ENCODE measurements at regions not wholly inside any gene's neighbourhood (a gene's known extent, or its start where the extent isn't known, plus 50 kb on each side); places are given as distances from the start of the nearest gene placed in this dataset.
"Not testable (repeated sequence)": the region's sequence is repeated elsewhere in the genome, so short reads cannot be mapped to it uniquely, and the experiment has no call there.

GRCh38 chr6:22184371-22184770 lies 112.5 kb downstream of the PRL start:
- DNase-seq (ENCODE audit: low read depth in 2 of 2): no peak

DNA sequence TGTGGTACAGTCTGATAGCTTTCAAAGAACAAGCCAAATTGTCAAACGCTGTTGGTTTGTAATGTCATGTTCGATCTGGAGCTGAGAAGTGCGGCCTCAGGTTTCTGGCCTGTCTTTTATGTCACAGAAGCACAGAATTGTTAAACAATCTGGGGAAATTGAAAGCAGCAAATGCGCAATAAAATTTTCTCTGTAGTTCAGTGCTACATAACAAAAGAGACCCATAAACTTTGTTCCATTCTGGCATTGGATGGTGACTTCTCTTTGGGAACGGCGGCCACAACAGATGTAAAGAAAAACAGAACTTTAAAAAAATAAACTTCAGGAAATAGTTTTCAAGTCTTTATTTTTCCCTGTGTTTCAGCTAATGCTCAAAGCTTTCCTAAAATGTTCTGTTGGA lies 106.9 kb downstream of the PRL start:
- DNase-seq (ENCODE audit: low read depth in 2 of 2): no peak

DNA sequence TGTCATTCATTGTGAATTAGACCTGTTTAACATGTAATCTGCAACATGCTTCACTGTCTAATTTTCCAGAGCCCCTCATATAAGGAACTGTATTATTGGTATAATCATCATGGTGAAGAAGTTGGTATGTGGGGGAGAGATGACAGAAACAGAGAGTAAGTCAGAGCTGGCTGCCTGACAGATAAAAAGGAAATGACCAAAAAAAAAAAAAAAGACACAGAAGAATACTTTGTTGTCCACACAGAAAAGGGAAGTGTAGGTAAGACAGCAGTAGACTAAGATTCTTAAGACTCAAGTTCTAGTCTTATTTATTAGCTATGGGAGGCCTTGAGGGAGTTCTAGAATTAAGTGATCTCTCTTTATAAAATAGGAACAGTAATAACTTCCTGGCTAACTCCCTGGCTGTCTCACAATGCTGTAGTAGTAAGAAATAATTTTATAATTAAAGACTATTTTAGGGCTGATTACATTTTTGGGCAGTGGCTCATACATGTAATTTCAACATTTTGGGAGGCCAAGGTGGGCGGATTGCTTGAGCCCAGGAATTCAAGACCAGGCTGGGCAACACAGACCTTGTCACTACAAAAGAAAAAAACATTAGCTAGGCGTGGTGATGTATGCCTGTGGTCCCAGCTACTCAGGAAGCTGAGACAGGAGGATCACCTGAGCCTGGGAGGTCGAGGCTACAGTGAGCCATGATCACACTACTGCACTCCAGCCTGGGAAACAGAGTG lies 102.5 kb downstream of the PRL start:
- DNase-seq (ENCODE audit: low read depth in 2 of 2): no peak

GRCh38 chr6:22199771-22200170 lies 97.1 kb downstream of the PRL start:
- DNase-seq (ENCODE audit: low read depth in 2 of 2): no peak

DNA sequence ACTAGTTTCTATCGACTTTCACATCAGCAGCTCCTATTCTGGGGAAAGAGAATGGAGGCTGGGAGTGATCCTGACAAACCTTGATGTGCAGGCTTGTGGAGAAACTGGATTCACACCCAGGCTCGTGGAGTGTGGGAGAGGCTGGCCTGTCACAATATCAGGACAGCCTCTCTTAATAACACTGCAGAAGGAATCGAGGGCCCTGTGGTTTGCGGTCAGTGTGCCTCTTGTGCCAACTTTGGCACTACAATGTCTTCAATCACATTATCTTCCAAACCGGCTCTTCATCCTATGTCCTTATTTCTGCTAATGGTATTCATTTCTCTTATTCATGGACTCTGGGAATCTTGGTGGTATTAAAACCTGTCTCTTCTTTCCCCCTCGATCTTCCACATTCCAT lies 92.7 kb downstream of the PRL start:
- no peak for DNase-seq (ENCODE audit: low read depth in 2 of 2)

DNA sequence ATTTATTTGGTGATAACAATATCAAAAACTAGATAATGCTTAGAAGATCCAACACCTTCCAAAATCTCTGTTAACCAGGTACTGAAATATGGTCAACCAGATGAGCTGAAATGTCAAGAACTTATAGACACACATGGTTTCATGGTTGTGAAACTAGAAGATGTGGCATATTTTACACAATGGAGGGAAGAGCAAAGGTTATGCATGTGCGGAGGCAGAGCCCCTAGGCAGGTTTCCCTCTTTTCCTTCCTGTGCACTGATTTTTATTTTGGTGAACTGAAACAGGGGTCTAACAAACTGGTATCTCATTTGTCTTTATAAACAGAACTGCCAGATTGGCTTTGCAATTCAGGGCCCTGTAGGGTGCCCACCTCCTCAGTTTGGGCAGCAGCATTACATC lies 91.6 kb downstream of the PRL start:
- DNase-seq (ENCODE audit: low read depth in 2 of 2): no peak

- DNase-seq (ENCODE audit: low read depth in 2 of 2): no peak
These were observed 90.7 kb downstream of the PRL start for GRCh38 chr6:22206106-22206505.

- DNase-seq (ENCODE audit: low read depth in 2 of 2): no peak
These were observed 88.8 kb downstream of the PRL start for GRCh38 chr6:22208026-22208425.

DNA sequence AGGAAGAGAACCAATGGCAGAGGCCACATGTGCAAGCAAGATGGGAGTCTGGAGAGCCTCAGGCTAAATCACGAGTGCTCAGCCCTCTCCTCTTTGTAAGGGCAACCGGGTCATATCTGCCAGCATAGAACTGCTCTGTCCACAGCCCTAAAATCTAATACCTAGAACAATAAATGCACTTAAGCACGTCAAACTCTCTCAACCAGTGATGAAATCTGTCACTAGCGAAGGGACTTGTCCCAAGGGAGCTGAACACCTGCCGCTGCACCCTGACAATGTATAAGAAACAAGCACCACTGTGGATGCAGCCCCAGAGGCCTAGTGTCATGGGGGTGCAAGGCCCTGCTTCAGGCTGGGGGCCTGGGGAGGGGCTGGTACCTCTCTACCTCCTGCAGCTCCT lies 82.5 kb downstream of the PRL start:
- DNase-seq (ENCODE audit: low read depth in 2 of 2): no peak

- not testable (repeated sequence) for DNase-seq (ENCODE audit: low read depth in 2 of 2)
These were observed 81.4 kb downstream of the PRL start for GRCh38 chr6:22215474-22215873.

DNA sequence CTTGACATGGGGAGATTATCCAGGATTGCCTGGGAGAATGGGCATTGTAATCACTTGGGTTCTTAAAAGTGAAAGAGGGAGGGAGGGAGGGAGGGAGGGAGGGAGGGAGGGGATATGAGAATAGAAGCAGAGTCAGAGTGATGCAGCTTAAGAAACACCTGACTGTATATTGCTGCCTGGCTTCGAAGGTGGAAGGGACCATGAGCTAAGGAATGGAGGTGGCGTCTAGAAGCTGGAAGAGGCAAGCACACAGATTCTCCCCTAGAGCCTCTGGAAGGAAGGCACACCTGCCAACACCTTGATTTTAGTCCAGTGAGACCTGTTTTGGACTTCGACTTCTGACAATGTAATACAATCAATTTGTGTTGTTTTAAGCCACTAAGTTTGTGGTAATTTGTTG lies 78.4 kb downstream of the PRL start:
- DNase-seq (ENCODE audit: low read depth in 2 of 2): no peak

DNA sequence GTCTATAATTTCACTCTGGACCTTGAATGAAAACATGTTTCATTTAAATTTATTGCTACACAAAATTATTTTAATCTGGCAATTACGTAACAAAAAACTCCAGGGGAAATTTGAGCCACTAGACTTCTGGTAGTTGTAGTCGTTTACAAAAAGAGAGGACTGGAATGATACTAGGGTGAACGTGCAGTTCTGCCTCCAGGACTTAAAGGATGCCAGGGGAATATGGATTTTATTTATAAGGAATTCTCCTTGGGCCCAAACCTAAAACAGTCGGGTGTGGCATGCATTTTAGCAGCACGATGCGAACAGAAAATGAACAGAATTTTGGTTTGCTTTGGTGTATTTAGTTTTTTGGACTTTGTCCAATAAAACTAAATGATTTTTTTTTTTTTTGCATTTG lies 76.9 kb downstream of the PRL start:
- no peak for DNase-seq (ENCODE audit: low read depth in 2 of 2)

DNA sequence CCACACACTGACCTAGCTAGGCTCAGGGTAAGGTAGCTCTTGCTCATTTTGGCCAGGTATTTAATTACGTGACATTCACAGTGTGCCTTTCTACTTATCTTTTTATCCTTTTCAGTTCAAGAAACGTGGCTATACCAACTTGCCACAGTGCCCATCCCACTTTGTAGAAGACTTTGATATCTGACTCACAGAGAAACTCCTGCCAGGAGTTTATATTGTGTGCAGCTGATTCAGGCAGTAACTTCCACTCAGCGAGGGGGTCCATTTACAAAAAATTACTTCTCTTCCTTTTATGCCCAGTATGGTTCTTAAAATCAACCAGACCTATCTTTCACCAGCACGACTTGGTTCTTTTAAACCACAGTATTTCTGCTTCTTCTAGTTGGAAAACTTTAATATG lies 75.6 kb downstream of the PRL start:
- no peak for DNase-seq (ENCODE audit: low read depth in 2 of 2)

GRCh38 chr6:22221630-22222029 lies 75.2 kb downstream of the PRL start:
- no peak for DNase-seq (ENCODE audit: low read depth in 2 of 2)

- no peak for DNase-seq (ENCODE audit: low read depth in 2 of 2)
These were observed 74.4 kb downstream of the PRL start for GRCh38 chr6:22222469-22222868.

- no peak for DNase-seq (ENCODE audit: low read depth in 2 of 2)
These were observed 68.8 kb downstream of the PRL start for GRCh38 chr6:22227824-22228610.

DNA sequence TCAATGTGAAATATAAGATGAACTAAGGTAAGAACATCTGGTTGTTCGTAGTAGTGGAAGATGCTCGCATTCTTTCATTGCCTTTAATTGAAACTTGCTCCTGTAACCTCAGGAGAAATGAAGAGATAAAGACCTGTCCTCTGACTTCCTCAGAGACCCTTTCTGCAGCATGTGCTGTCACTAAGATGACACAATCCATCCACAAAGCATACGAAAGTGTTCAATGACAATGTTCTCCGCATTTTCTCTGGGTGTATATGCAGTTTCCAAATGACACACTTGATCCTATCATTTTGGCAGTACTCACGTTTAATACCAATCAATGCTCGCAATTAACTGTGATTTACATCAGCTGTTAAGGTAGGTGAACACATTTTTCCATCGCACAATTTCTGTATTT lies 65.8 kb downstream of the PRL start:
- no peak for DNase-seq (ENCODE audit: low read depth in 2 of 2)

DNA sequence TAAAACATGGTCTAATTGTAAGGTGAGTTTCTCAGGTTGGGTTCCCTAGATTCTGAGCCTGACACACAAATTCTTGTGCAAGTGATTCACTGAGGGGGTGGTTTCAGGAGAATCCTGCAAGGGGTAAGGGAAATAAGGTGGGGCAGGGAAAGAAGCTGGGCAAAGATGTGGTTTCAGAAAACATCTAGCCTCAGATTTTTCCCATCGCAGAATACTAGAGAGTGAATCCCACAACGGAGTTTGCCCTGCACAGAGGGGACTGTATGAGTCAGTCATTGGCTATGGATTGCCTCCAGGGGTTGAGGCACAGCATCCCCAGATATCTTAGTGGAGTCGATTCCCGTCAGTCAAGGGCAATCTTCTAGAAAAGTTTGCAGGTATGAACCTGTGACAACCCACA lies 65.2 kb downstream of the PRL start:
- DNase-seq (ENCODE audit: low read depth in 2 of 2): no peak

DNA sequence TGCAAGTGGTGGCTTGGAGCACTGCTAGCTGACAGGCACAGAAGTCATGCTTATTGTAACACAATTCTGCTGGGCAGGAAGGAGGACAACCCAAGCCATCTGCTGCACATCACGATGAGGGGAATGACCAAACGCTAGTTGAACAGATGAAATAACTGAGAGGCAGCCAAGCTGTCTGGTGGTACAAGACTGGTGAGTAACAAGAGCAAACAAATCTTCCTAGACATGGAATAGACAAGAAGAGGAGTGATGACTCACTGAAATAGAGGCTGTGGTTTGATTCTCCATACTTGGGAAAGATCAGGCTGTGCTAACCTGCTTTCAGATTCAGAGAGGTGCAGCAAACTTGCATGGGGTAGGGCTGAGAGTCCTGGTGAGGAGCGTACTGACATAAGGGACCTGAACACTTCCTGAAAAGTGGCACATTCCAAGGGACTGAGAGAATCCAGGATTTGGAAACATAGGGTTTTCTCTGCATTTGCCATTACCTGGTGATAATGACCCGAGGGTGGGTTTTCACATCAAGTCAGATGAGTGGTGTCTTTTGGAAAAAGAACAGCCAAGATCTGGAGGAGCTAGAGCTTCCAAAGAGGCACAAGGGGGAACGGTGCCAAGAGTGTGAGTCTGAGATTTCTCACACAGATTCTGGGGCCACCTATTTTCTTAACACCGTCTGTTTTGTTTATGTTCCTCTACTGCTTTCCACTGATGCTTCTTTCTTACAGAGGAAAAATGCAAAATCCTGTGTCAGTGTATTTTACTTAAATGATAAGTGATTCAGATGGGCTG lies 60.0 kb downstream of the PRL start:
- DNase-seq (ENCODE audit: low read depth in 2 of 2): no peak
